ENCODE measurements at regions not wholly inside any gene's neighbourhood (a gene's known extent, or its start where the extent isn't known, plus 50 kb on each side); places are given as distances from the start of the nearest gene placed in this dataset.
A peak's percentile ranks its signal among the peaks of the same experiment; 100 is the strongest.
"Not testable (repeated sequence)": the region's sequence is repeated elsewhere in the genome, so short reads cannot be mapped to it uniquely, and the experiment has no call there.

DNA sequence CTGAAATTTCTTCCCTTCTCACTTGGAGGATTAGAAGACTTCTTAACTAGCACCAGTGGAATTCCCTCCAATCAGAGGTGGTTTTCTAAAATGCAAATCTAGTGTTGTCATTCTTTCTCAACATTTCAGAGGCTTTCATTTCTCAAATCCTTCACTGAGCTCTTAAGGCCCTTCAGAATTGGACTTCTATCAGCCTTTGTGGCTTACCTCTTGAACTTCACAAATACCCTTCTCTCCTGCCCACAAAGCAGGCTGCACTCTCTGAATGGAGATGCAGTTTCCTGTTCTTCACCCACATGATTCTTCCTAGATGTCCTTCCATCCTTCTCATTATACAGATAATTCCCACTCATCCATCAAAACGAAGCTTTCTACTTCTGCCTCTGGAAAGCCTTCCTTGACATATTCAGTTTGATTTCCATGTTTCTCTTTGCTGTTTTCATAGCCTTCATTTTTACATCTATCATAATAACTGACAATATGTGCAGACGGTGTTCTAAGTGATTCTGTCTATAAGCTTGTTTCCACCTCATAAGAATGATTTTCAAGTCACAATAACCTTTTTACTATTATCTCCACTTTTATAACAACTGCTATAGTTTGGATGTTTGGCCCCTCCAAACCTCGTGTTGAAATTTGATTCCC, 123.1 kb upstream of the GPR12 start:
- no peak for DNase-seq

DNA sequence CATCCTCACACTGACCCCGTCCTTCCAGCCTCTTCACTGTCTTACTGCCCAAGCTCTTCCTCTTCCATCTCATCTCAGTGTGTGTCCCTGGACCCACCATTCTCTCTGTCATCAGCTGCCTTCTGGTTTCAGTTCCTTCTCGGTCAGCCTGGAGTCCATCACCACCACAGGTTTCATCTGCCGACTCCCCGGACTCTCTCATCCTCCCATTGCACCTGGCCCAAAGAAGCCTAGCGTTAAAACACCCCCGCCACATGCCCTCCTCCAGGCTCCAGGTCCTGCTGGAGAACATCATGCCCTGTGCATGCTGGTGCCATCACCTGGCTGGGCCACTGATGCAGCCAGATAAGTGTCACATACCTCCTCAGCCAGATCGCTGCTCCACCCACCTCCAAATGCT, 122.1 kb upstream of the GPR12 start:
- DNase-seq = no peak

DNA sequence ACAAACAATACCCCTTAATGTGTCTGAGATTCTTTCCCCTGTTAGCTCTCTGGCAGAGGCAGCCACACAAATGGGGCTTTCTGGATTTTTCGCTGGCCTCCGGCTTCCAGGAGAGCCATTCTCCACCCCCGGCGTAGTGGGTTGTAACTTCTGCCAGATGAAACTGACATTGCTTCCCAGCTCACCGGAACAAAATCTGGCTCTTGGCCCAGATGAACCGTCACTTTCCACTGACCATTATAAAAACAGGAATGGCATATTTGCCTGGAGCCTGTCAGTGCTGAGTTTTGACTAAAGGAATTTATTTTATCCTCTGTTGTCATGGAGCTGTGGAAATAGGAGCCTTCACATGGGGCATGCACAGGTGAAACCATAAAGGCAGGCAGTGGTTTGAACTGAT, 120.6 kb upstream of the GPR12 start:
- DNase-seq = peak; percentile 15

DNA sequence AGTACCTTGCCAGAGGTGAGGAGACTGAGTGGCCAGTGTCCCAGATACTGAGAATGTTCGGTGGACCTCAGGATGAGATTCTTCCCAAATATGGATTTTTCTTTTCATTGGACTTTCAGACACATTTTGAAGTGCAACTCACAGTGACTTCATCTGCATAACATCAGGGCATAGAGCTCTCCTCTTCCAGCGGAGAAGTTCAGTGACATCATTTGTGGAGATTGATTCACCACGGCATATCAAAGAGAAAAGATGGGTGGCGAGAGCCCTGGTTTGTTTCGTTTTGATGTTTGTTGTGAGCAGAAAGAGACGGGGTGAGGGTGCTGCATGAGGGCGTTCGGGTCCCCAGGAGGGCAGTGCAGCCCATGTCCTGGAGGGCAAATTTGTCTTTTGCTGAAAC, 120.1 kb upstream of the GPR12 start:
- DNase-seq = no peak

DNA sequence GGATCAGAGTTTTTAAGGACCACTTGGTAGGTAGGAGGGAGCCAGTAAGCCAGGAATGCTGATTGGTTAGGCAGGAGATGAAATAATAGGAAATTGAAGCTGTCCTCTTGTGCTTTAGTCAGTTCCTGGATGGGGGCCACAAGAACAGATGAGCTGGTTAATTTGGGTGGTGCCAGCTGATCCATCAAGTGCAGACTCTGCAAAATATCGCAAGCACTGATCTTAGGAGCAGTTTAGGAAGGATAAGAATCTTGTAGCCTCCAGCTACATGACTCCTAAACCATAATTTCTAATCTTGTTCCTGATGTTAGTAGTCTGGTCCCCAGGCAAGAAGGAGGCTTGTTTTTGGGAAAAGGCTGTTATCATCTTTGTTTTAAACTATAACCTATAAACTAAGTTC, 117.9 kb upstream of the GPR12 start:
- DNase-seq = no peak

DNA sequence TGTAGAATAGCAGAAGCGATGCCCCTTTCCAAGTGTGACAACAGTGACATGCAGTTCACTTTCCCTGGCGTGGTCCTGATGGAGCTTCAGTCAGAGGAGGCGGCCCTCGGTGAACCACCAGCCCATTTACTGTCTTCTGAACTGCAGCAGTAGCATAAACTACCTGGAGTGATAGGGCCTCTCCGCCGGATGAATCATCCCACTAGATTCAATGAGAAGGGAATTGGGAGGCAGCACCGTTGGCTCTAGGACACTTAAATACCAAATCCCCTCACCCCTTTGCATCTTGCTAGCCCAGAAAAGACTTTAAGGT, 112.8 kb upstream of the GPR12 start:
- no peak for DNase-seq

DNA sequence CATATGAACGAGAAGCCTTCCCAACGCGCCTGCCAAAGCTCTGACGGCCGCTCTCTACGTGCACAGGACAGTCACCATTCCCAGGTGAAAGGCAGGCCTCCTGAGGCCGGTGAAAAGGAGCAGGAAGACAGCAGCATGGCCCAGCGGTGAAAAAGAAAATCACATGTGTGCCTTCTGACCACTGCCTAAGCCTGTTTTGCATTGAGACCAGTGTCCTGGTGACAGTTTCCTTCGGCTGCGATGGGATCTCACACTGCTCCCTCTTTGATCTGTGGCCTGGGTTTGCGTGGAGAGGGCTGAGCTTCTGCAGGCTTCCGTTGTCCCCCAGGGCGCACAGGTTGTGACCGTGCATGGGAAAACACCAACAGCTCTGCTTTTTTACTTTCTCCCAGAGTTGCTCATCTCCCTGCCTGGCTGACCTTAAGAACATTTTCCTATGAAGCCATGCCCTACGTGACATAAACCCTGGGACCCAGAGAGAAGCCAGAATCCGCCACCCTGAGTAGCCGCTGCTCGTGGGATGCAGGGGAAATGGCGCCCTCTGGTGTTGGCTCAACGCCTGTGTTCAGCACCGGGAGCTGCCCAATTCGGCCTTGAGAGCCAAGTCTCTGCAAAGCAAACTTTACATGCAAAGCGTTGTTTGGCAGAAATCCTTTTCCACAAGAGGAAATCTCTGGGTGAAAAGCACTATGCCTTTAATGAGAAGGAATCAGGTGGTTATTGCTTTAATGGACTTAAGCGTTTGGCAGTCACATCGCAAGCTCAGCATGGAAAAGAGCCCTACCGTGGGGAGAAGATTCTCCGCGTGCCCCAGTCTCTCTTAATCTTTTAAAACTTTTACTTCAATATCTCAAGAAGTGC, 112.2 kb upstream of the GPR12 start:
- peak; percentile 81 for DNase-seq

DNA sequence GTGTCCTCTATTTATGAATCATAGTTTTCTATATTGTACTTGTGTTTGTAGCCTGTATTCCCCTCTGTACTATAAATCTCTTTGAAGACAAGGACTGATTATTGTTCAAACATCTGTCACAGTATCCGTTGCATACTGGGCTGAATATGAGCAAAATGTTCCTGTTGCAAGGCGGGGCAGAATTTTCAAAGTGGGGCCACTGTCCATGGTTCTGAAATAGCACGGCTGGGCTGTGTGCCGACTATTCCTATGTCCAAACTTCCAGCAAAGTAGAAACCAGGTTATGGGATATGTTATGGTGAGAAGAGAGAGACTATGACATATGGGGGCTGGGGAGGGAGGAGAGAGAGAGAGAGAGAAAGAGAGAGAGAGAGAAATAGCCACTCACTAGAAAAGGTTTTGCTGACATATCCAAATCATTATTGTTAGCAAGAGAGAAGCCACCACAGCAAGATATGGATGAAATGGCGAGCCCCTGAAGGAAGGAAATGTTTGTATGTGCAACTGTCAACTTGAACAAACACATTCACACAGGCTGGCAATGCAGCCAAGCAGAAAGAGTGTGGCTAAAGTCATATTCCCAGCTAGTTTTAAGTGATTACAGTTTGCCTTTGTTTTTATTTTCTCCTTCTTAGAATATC, 107.0 kb upstream of the GPR12 start:
- no peak for DNase-seq

DNA sequence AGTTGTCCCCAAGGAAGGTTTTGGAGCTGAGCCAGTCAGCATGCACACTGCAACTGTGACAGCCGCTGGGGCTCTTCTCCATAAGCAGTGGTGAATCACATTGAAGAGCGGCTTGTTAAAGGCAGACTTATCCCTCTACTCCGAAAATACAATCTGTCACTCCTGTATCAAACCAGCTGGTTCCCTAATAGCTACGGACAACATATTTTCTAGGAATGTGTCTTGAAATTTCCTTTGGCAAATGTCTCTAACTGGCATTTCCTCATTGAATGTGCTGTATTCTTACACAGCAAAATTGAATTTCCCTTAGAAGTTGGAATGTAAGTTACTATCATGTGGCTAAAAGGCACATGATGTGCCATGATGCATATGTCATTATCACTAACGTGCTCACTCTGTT, 104.0 kb upstream of the GPR12 start:
- DNase-seq = no peak

DNA sequence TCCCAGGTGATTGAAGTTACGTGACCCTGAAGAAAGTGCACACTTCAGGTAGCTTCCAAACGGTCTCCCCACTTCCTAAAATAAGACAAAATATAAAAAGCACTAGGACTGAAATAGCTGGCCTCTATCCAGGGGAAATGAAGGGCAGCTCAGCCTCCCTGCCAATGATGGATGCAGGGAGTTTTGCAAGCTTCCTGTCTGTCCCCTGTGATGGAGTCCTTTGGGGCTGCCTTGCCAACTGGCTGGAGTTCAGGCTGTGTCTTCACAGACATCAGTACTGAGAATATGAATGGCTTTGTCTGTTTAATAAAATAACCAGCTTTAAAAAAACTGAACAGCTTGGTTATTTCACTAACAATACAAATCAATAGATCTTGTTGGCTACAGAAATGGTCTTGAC, 101.4 kb upstream of the GPR12 start:
- peak; percentile 84 for DNase-seq

DNA sequence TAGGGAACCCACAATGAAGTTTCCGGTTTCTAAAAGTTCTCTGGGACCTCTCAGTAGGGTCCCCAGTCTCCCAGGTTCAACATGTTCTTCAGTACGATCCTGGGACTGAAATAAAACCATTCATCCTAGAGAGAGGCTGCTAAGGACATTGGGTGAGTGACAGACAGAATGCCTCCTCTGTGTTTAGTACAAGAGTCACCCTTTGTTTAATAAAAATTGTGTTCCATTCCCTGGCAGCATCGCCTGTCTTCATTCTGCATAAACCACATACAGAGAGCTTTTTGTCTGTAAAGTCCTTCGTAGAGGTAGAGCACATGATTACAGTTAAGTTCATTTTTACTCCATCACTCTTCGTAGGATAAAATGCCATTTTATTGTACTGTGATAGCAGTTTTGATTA, 95.3 kb upstream of the GPR12 start:
- DNase-seq = no peak

DNA sequence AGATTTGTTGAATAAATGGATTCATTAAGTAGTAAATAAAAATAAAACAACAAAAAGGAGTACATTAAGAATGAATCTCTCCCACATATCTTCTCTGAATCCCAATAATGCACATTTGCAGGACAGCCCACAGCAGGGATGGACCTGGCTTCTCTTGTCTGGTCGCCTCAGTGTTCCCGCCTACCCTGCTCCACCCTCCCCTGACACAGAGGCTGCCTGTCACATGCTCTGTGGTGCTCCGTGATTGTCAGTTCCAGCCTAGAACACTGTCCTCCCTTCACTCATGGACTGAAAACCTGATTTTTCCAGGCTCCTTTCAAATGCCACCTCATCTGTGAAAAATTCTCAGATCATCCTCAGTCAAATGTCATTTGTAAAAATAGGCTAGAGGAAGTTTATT, 94.5 kb upstream of the GPR12 start:
- DNase-seq = no peak

DNA sequence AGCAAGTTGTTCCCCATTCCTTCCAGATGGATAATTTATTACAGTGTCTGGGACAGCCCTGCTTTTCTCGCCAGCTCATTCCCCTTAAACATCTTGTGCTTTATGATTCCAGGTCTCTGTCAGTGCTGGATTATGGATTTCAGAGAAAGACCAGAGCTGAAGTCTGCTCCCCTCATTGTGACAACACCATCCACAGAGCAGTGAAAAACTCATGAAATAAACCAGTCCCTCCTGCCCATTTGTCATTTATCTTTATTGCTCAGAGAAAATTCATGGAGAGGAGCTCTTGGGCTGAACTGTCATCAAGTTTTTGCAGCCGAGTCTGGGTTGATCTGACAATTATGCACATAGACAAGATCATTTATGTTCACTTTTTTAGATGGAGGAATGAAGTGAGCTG, 92.7 kb upstream of the GPR12 start:
- DNase-seq = no peak

DNA sequence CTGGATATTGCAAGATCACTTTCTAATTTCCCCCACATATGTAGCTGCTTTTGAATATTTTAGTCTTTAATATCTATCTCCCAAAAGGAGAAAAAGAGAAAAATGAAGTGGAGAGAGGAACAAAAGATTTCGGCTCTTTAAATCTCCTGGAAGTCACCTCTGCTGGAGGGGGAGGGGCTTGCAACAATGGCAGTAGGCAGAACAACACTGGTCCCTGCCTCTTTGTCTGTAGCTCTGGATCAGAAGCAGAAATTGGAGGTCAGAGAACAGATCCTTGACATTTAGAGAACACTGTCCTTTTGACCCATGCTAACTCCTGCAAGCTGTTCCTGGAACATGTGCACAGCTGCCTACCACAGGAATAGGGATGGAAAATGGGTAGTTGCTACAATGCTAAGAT, 86.7 kb upstream of the GPR12 start:
- no peak for DNase-seq

DNA sequence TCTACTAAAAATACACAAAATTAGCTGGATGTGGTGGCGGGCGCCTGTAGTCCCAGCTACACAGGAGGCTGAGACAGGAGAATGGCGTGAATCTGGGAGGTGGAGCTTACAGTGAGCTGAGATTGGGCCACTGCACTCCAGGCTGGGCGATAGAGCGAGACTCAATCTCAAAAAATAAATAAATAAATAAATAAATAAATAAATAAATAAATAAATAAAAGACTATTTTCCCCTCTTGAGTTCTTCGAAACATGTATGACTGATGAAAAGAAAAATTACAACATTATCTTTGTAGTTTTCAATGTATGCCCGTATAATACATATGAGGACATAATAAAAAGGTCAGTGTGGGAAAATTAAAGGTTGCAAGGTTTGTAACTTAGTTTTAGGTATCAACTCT, 84.5 kb upstream of the GPR12 start:
- not testable (repeated sequence) for DNase-seq

DNA sequence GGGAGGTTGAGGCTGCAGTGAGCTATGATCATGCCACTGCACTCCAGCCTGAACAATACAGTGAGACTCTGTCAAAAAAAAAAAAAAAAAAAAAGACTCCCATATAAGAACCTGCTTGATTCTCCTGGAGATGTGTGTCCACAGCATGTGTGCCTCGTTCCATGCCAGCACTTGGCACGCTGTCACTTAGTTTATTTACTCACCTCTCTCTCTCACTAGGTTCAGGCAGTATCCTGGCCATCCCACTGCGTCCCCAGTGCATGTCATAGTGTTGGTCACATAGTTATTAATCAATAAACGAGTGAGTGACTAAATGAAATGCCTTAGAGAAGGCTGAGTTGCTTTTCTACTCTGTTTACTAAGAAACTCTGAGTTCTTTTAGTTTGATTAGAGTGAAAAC, 79.1 kb upstream of the GPR12 start:
- peak; percentile 95 for DNase-seq

DNA sequence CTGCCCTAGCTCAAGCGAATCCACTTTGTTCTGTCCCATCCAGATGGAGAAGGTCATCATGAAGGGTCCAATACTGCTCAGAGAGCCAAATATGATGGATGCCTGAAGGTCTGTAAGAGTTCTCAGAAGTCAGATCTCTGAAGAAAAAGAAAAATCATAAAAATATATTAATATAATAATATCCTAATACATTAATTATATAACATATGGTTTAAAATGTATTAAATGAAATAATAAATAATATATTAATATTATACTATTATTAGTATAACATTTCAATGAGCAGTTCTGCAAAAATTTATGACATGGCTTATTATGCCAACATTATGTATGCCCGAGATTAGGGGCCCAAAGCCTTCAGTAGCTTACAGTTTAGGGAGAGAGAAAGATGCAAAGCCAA, 78.2 kb upstream of the GPR12 start:
- DNase-seq = no peak

DNA sequence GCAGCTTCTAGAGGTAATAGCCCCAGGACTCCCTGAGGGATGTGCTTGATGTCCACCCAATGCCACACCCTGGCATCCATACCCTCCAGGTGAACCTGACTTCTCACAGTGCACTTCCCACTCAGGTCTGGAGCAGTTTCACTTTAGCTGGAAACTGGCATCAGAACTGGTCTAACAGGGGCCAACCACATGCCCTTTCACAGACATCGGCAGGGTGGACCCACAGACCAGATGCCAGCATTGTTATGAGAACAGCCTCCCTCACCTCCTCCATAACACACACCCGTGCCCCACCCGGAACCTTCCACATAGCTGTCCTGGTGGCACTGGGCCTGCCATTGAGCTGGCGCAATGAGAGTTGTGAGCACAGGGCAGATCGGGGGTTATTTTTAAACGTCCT, 77.4 kb upstream of the GPR12 start:
- DNase-seq = no peak

DNA sequence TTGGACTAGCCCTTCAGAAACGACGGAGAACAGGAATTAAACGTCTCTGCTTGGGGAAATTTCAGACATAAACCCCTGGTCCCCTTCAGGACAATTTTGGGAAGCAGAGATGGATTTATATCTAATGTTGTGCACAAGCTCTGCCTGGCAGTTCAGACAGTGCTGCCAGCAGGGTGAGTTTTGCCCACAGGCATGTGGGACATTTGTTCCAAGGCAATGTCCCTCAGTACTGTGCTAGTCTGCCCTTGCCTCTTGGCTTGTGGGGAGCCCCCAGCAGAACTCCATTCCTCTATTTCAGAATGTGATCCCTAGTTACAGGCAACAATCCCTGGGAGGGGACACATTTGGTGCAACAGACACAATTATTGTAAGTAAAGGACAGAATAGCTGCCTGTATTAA, 76.5 kb upstream of the GPR12 start:
- no peak for DNase-seq

DNA sequence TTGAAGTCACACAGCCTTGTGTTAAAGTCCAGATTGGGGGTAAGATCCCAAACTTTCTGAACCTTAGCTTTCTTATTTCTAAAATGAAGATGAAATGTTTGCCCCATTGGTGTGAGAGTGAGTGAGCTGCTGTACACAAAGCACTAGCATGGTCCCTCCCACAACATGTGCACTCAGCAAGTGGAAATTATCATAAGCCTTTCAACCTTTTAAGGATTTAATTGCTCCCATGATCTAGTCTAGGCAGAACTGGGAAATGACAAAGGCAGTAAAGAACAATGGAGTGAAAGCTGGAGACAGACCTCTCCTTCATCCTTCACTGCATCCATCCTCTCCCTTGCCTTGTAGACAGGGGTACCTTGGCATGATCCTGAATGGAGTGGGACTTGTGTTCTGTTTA, 76.0 kb upstream of the GPR12 start:
- no peak for DNase-seq

DNA sequence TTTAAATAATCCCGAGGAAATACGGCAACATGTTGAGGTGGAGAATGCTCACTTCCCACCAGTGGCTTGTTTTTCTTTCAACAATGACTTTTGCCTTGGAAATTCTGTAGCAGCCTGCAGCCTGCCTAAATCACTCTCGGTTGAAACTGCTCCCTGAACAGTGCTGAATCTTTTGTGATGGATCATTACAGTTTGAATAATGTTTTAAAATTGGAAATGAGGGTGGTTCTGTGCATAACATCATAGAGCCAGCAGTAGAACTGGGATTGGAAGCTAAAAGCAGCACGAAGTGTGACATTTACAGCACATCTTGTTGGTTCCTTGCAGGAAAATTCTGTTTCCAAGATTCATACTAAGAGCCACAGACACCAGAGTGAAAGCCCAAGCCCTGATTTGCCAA, 74.1 kb upstream of the GPR12 start:
- DNase-seq = no peak

DNA sequence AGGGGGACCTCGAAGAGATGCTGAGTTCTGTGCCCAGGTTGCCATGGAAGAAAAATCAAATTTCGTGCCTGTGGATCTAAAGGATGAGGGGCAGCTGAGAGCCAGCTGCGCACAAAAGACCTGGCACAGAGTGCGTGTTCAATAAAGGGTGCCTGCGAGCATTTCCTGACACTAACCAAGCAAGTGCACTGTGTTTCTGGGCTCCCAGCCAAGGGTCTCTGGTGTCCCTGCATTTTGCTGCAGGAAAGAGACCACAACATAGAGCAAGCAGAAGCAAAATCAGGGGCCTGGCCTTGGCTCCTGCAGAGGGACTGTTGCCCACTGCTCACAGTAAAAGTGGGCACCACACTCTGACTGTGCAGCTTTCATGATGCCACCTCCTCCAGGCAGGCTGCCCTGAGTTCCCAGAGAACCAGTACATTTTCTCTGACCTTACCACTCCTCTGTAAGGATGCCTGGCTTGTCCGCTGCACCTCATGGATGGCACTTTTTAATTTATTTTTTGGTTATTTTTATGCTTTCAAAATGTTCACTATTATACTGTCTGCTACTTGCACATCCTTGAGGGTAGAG, 70.8 kb upstream of the GPR12 start:
- peak; percentile 91 for DNase-seq

DNA sequence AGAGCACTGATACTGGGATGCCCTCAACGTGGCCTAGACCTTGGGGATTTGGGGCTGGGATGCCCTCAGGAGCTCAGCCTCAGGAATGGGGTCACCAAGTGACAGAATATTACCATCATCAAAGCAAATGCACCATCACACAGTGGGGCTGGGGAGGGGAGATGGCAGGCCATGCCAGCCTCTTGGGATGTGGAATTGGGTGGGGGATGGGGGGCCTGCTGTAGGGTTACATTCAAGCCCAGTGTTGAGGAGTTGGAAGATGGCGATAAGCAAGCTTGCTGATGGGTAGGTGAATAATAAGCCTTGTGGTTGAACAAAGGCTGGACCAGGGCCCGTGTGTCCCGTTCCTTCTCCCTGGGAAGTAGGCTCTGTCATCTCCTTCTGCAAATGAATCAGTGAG, 69.1 kb upstream of the GPR12 start:
- DNase-seq = no peak

DNA sequence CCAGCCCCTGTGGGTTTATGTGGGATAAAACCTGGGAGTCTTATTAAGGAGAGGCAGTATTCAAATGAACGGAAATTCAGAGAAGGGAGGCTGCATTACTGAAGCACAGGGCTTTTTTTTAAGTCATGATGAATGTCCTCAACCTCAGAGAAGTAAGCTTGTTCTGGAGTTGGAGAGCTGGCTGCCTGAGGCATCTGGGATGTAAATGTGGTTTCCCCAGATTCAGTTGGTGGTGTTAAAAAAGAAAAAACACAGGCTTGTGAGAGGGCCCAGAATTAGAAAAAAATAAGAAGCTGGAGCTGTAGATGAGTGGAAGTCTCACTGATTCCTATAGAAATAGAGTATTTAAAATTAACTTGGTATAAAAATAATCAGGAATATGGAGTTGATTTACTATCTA, 64.0 kb upstream of the GPR12 start:
- DNase-seq = no peak

All from NCI-H1092 treated with DMSO at 0.1 percent for 48 hours (cell line).